ENCODE measurements at regions not wholly inside any gene's neighbourhood (a gene's known extent, or its start where the extent isn't known, plus 50 kb on each side); places are given as distances from the start of the nearest gene placed in this dataset.
A peak's percentile ranks its signal among the peaks of the same experiment; 100 is the strongest.
"Not testable (repeated sequence)": the region's sequence is repeated elsewhere in the genome, so short reads cannot be mapped to it uniquely, and the experiment has no call there.

- DNase-seq: no peak
These were observed 232.0 kb upstream of the TENM4 start for GRCh38 chr11:79672786-79673185.

- no peak for DNase-seq
These were observed 230.6 kb upstream of the TENM4 start for GRCh38 chr11:79671401-79671800.

GRCh38 chr11:79670882-79671281 lies 230.1 kb upstream of the TENM4 start:
- DNase-seq: no peak

GRCh38 chr11:79668575-79668974 lies 227.7 kb upstream of the TENM4 start:
- DNase-seq: no peak

- DNase-seq: no peak
These were observed 226.6 kb upstream of the TENM4 start for GRCh38 chr11:79667380-79667779.

GRCh38 chr11:79663017-79663416 lies 222.2 kb upstream of the TENM4 start:
- DNase-seq: no peak

- DNase-seq: no peak
These were observed 220.5 kb upstream of the TENM4 start for GRCh38 chr11:79661373-79661772.

GRCh38 chr11:79648766-79649520 lies 208.1 kb upstream of the TENM4 start:
- DNase-seq: no peak

- DNase-seq: no peak
These were observed 196.4 kb upstream of the TENM4 start for GRCh38 chr11:79637219-79637618.

GRCh38 chr11:79634905-79635304 lies 194.1 kb upstream of the TENM4 start:
- no peak for DNase-seq

- DNase-seq: no peak
These were observed 186.5 kb upstream of the TENM4 start for GRCh38 chr11:79627281-79627680.

GRCh38 chr11:79626135-79627075 lies 185.6 kb upstream of the TENM4 start:
- DNase-seq: peak in 1 of 5 experiments; percentile 27

GRCh38 chr11:79623375-79623774 lies 182.5 kb upstream of the TENM4 start:
- no peak for DNase-seq

- DNase-seq: no peak
These were observed 176.7 kb upstream of the TENM4 start for GRCh38 chr11:79617561-79617960.

- no peak for DNase-seq
These were observed 175.6 kb upstream of the TENM4 start for GRCh38 chr11:79616392-79616851.

GRCh38 chr11:79615425-79615824 lies 174.6 kb upstream of the TENM4 start:
- no peak for DNase-seq

GRCh38 chr11:79610678-79611077 lies 169.8 kb upstream of the TENM4 start:
- DNase-seq: no peak

- no peak for DNase-seq
These were observed 169.3 kb upstream of the TENM4 start for GRCh38 chr11:79610139-79610538.

- no peak for DNase-seq
These were observed 168.7 kb upstream of the TENM4 start for GRCh38 chr11:79609511-79609910.

GRCh38 chr11:79606461-79606860 lies 165.6 kb upstream of the TENM4 start:
- not testable (repeated sequence) for DNase-seq

GRCh38 chr11:79600711-79601110 lies 159.9 kb upstream of the TENM4 start:
- no peak for DNase-seq

- no peak for DNase-seq
These were observed 154.0 kb upstream of the TENM4 start for GRCh38 chr11:79594834-79595233.

GRCh38 chr11:79592824-79593223 lies 152.0 kb upstream of the TENM4 start:
- no peak for DNase-seq

GRCh38 chr11:79592406-79592805 lies 151.6 kb upstream of the TENM4 start:
- DNase-seq: no peak
